Stimulated activated CD4-positive, alpha-beta T cell treated with anti-CD3 and anti-CD28 coated beads, Interleukin-2, amount 100 ng/mL, for 48 hours (primary cell): ENCODE measurements at regions not wholly inside any gene's neighbourhood (a gene's known extent, or its start where the extent isn't known, plus 50 kb on each side); places are given as distances from the start of the nearest gene placed in this dataset.

ENCODE experiments used
- DNase-seq, 2 donors: peaks; one replicate each; pipeline ENCODE4 v3.0.0-alpha.2; 2020

GRCh38 chr9:11973011-11973410 lies 720.2 kb upstream of the TYRP1 start:
- DNase-seq: no peak

DNA sequence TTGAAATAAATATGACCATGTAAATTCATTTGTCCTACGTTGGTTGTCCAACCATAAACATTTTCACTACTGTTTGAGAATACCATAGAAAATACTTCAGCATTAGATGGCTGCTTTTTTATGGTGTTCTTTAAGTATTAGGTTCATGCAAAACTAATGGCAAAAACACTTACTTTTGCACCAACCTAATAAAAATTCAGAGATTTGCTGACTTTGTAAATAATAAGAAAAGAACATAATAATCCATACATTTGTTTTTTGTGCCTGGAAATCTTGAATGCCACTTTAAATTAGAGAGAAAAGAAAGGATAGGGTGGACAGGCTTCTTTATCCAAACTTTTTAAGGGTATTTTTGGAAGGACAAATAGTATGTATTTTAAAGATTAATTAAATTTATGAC lies 719.7 kb upstream of the TYRP1 start:
- DNase-seq: no peak

- no peak for DNase-seq
These were observed 700.3 kb upstream of the TYRP1 start for GRCh38 chr9:11992866-11993265.

DNA sequence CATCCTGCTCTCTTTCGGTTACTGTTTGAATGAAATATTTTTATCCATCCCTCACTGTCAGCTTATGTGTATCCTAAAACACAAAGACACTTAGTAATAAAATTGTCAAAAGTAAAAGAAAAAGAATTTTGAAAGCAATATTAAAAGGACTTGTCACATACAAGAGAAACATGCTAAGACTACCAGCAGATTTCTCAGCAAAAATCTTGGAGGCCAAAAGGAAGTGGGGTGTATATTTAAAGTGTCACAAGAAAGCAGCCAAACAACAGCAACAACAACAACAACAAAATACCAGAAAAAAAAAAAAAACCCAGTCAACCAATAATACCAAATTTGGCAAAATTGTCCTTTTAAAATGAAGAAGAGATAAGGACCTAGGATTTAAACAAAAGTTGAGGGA lies 678.7 kb upstream of the TYRP1 start:
- DNase-seq: no peak

GRCh38 chr9:12054235-12054634 lies 639.0 kb upstream of the TYRP1 start:
- DNase-seq: no peak

DNA sequence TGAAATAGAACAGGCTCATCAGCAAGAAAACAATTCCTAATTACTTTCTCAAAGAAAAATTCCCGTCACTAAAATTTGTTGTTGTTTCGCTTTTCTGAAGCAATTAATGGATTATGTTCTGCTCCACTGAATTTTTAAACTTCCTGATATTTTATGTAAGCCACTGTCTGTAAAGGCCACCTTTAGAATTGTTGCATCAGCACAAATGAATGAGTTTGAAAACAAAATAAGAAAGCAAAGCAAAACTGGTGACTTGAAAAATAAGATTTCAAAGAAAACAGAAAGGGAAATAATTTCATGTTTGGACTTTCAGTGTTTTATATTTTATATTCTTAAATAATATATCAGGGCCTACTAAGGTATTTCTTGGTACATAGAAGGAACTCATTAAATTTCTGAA lies 636.3 kb upstream of the TYRP1 start:
- DNase-seq: no peak

DNA sequence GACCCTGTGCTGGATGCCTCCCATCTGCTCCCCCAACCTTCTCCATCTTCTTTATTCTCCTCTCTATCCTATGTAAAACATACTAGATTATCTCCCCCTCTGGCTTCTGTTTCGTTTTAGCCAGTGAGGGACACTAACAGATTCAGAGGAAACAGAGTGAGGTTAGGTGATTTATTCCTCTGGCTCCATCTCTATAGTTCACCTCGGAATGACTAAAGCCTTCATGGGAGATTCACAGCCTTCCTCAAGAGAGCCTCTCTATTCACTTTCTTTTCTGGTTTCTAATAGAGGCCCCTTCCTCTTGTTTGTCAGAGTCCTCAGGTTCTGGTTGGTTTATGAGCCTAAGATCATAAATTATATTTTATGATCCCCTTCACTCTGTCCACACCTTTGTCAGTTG lies 633.1 kb upstream of the TYRP1 start:
- DNase-seq: no peak

DNA sequence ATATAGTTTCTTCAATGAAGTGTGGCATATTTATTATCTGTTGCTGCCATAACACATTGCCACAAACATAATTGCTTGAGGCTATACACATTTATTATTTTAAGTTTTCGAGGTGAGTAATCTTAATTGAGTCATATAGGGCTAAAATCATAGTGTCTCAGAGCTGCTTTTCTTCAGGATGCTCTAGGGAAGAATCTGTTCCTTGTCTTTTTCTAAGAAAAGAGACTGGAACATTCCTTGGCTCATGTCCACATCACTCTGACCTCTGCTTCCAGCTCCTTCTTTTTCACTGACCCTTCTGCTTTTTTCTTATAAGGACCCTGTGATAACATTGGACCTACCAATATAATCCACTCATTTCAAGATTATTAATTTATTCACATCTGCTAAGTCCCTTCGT lies 632.4 kb upstream of the TYRP1 start:
- DNase-seq: no peak

- DNase-seq: no peak
These were observed 628.1 kb upstream of the TYRP1 start for GRCh38 chr9:12065050-12065449.

GRCh38 chr9:12065686-12066085 lies 627.5 kb upstream of the TYRP1 start:
- no peak for DNase-seq

- DNase-seq: no peak
These were observed 626.6 kb upstream of the TYRP1 start for GRCh38 chr9:12066455-12067035.

GRCh38 chr9:12069366-12069765 lies 623.8 kb upstream of the TYRP1 start:
- DNase-seq: no peak

GRCh38 chr9:12085399-12085798 lies 607.8 kb upstream of the TYRP1 start:
- no peak for DNase-seq

- no peak for DNase-seq
These were observed 601.2 kb upstream of the TYRP1 start for GRCh38 chr9:12091865-12092527.

- DNase-seq: no peak
These were observed 599.1 kb upstream of the TYRP1 start for GRCh38 chr9:12094046-12094445.

DNA sequence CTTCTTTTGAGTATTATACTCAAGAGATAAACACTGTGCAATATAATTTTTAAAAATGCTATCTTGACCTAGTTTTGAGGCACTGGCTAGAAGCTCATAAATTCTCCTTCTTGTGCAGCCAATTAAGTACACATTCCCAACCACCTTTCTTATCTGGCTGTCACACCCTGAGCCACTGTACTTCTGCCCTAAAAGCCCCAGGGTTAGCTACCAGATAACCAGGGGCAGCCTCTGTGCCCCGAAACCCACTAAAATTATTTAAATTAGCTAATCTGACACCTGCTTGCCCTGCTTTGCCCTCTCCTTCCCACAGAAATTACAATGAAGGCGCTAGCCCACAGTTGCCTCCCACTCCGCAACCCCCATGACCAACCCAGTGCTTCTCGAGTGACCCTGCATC lies 597.3 kb upstream of the TYRP1 start:
- no peak for DNase-seq

DNA sequence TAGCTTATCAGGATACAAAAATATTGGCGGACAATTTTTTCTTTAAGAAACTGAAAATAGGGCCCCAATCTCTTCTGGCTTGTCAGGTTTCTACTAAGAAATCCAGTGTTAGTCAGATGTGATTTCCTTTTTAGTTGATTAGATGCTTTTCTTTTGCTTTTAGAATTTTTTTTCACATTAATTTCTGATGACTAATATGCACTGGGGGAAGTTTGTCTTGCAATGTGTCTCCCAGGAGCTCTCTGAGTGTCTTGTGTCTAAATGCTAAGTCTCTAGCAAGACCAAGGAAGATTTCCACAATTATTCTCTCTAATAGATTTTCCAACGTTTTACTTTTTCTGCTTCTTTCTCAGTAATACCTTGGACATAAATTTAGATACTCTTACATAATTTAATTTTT lies 559.8 kb upstream of the TYRP1 start:
- DNase-seq: no peak

DNA sequence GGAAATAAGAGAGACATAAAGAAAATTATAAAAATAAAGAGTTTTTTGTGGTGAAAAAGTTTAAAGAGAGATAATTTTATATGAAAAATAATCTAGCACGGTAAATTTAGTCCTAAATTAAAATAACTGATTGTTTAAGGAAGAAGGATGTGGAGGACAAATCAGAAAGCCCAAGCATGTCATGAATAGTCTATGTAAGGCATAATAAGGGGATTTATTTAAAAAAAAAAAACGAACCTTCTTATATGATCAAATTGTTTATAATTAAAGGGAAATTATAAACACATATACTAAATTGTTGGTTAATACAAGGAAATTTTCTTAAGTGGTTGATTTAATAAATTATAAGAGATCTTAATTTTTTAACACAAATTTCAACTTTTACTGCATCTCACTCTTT lies 551.8 kb upstream of the TYRP1 start:
- DNase-seq: no peak

DNA sequence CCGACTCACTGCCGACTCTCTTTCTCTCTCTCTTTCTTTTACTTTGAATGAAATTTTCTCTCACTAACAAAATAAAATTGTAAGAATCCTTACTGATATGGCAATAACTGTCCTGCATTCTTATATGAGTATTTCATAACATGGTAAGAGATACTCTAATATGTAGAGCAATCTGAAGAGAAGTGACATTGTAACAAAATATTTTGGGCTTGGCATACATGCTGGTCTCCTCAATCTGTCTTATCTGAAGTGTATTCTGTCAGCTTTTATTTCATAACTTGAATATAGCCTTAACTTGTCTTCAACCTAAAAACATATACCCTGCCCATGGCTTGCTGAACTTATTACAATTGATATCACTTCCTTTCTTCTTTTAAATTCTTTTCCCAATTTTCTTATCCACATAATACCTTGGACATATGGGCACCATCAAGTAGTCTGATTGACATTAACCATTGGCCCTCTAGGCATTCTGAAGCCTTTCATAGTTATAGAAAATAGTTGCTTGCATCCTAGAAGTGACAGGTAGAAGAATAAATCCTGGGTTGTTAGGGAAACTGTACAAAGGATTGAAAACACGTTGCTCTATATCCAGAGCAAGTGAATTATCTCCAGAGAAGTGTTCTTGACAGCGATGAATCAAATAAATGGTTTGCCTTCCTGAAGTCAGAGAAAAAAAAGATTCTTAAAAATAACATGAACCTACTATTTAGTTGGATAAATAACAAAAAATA lies 537.6 kb upstream of the TYRP1 start:
- no peak for DNase-seq

- no peak for DNase-seq
These were observed 530.9 kb upstream of the TYRP1 start for GRCh38 chr9:12162181-12162815.

GRCh38 chr9:12163723-12164458 lies 529.3 kb upstream of the TYRP1 start:
- no peak for DNase-seq

- no peak for DNase-seq
These were observed 526.7 kb upstream of the TYRP1 start for GRCh38 chr9:12166518-12166917.

DNA sequence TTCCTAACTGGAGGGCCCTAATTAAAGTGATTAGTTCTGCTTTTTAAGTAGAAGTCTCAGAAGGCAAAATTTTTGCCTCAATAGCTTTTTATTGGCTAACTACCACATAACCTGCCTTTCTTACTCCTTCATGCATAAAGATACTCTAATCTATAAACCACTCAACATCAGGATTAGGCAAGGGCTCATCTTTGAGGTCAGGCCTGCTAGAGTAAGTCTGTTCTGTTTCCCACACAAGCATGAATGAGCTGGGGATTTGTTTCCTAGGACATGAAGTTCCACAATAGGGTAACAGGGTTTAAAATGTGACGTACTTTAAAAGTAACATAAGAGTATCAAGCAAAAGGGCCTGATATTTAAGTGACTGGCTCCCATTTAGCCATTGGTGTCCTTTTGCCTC lies 522.7 kb upstream of the TYRP1 start:
- no peak for DNase-seq
